ENCODE measurements at regions not wholly inside any gene's neighbourhood (a gene's known extent, or its start where the extent isn't known, plus 50 kb on each side); places are given as distances from the start of the nearest gene placed in this dataset.

- BruUV-seq (replicated peaks): no TSS peak
- Histone ChIP-seq H3K4me1 (ENCODE audit: insufficient read depth, low read length, poor library complexity, severe bottlenecking) (no peaks in the 10 kb centered on the region), H3K9me3 (ENCODE audit: low read length) (no peaks in the 10 kb centered on the region), H3K36me3 (ENCODE audit: insufficient read depth, low read length) (no peaks in the 10 kb centered on the region), H4K20me1 (ENCODE audit: insufficient read depth, low read length) (no peaks in the 10 kb centered on the region), H3K4me3 (ENCODE audit: low read depth, low read length, poor library complexity, severe bottlenecking) (no peak overlapping the region), H3K4me2 (ENCODE audit: low read length) (no peak overlapping the region), H3K27ac (ENCODE audit: low read depth, low read length, poor library complexity, severe bottlenecking) (no peak overlapping the region), H3K79me2 (ENCODE audit: insufficient read depth, low read depth, low read length) (no peaks in the 10 kb centered on the region), H3K9me2 (ENCODE audit: insufficient read depth, low read length) (no peaks in the 10 kb centered on the region), H2AFZ (ENCODE audit: low read length) (no peak overlapping the region)
- ChIA-PET POLR2A (no interaction called here), CTCF (ENCODE audit: unreplicated experiment) (no interaction called here)
- TF ChIP-seq CTCF (conservative IDR thresholded peaks at IDR 0.05; ENCODE audit: low read length): no peak
- TF ChIP-seq EZH2phosphoT487 (IDR thresholded peaks at IDR 0.05; ENCODE audit: borderline replicate concordance, low read depth, low read length): no peak
- intact Hi-C loops (cut with micrococcal nuclease; ENCODE audit: unreplicated experiment): no loop called here
- DNase-seq (ENCODE audit: low spot score): no peak
Observed at GRCh38 chr20:56776345-56776744, 147.2 kb downstream of the TFAP2C start.

- POLR2A ChIA-PET: interaction anchor here (0.6 kb wide), 1 partner anchor 15 kb away, joined by 3 read pairs; no protein-coding TSS in a partner anchor
- no peaks in the 10 kb centered on the region for H3K79me2 ChIP-seq (ENCODE audit: insufficient read depth, low read depth, low read length)
- H3K4me2 ChIP-seq (ENCODE audit: low read length): no peak overlapping the region
- no TSS peak for BruUV-seq (replicated peaks)
- DNase-seq (ENCODE audit: low spot score): no peak
- intact Hi-C loops (cut with micrococcal nuclease; ENCODE audit: unreplicated experiment): no loop called here
- no peaks in the 10 kb centered on the region for H3K9me3 ChIP-seq (ENCODE audit: low read length)
- H3K4me1 ChIP-seq (ENCODE audit: insufficient read depth, low read length, poor library complexity, severe bottlenecking): no peaks in the 10 kb centered on the region
- H3K27ac ChIP-seq (ENCODE audit: low read depth, low read length, poor library complexity, severe bottlenecking): no peak overlapping the region
- H3K9me2 ChIP-seq (ENCODE audit: insufficient read depth, low read length): no peaks in the 10 kb centered on the region
- no peaks in the 10 kb centered on the region for H4K20me1 ChIP-seq (ENCODE audit: insufficient read depth, low read length)
- no peak overlapping the region for H3K4me3 ChIP-seq (ENCODE audit: low read depth, low read length, poor library complexity, severe bottlenecking)
- no peak overlapping the region for H2AFZ ChIP-seq (ENCODE audit: low read length)
- CTCF ChIA-PET (ENCODE audit: unreplicated experiment): no interaction called here
- no peaks in the 10 kb centered on the region for H3K36me3 ChIP-seq (ENCODE audit: insufficient read depth, low read length)
- TF ChIP-seq EZH2phosphoT487 (IDR thresholded peaks at IDR 0.05; ENCODE audit: borderline replicate concordance, low read depth, low read length): no peak
- no peak for TF ChIP-seq CTCF (conservative IDR thresholded peaks at IDR 0.05; ENCODE audit: low read length)
Observed at GRCh38 chr20:56778765-56779195, 149.7 kb downstream of the TFAP2C start.

DNA sequence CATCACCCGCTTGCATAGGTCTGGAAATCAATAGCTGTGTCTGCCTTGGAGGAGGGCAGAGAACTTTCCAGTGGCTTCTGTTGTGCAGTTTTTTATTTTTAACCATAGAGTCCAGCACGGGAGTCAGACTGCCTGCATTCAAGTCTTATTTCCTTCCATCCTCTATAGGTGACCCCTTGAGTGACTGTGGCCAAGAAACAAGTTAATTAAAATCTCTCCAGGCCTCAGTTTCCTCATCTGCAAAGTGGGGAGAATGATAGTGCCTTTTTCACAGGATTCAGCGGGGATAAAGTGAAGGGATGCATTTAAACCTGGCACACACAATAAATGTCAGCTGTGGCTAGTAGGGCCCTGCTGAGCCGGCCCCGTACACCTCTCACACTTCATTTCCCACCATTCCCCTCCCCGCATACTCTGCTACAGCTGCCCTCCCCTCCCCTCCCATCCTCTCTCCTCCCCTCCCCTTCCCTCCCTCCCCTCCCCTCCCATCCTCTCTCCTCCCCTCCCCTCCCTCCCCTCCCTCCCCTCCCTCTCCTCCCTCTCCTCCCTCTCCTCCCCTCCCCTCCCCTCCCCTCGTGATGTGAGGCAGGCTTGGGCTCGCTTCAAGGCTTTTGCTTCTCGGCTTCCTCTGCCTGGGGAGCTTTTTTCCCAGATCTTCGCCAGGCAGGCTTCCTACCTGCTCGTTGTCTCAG lies 150.5 kb downstream of the TFAP2C start:
- Histone ChIP-seq H3K4me1 (ENCODE audit: insufficient read depth, low read length, poor library complexity, severe bottlenecking) (no peaks in the 10 kb centered on the region), H4K20me1 (ENCODE audit: insufficient read depth, low read length) (no peaks in the 10 kb centered on the region), H3K9me3 (ENCODE audit: low read length) (no peaks in the 10 kb centered on the region), H3K79me2 (ENCODE audit: insufficient read depth, low read depth, low read length) (no peaks in the 10 kb centered on the region), H3K9me2 (ENCODE audit: insufficient read depth, low read length) (no peaks in the 10 kb centered on the region), H2AFZ (ENCODE audit: low read length) (no peak overlapping the region), H3K4me3 (ENCODE audit: low read depth, low read length, poor library complexity, severe bottlenecking) (no peak overlapping the region), H3K4me2 (ENCODE audit: low read length) (no peak overlapping the region), H3K36me3 (ENCODE audit: insufficient read depth, low read length) (no peaks in the 10 kb centered on the region), H3K27ac (ENCODE audit: low read depth, low read length, poor library complexity, severe bottlenecking) (no peak overlapping the region)
- intact Hi-C loops (cut with micrococcal nuclease; ENCODE audit: unreplicated experiment): no loop called here
- DNase-seq (ENCODE audit: low spot score): no peak
- CTCF ChIA-PET (ENCODE audit: unreplicated experiment): no interaction called here
- POLR2A ChIA-PET: interaction anchor here (0.6 kb wide), 1 partner anchor 182 kb away, joined by 8 read pairs; no protein-coding TSS in a partner anchor
- no TSS peak for BruUV-seq (replicated peaks)
- TF ChIP-seq CTCF (conservative IDR thresholded peaks at IDR 0.05; ENCODE audit: low read length) (no peak), EZH2phosphoT487 (IDR thresholded peaks at IDR 0.05; ENCODE audit: borderline replicate concordance, low read depth, low read length) (no peak)

Data from OCI-LY7 (cell line).